BJ (cell line): ENCODE measurements at regions not wholly inside any gene's neighbourhood (a gene's known extent, or its start where the extent isn't known, plus 50 kb on each side); places are given as distances from the start of the nearest gene placed in this dataset.

ENCODE experiments used
- CTCF ChIA-PET: fragments of 350-600 bp; formaldehyde crosslinking; extraction: SDS; loops from one replicate; lab custom pipeline; 2021; ENCODE audit warnings: antibody characterized with exemption, inconsistent platforms; lab: Yijun Ruan, JAX
- POLR2A ChIA-PET: fragments of 300-600 bp; sonication (Branson Sonifier 250); formaldehyde crosslinking; extraction: SDS; loops from one replicate; lab custom pipeline; 2021; ENCODE audit warnings: antibody characterized with exemption; lab: Charles Lee
- DNase-seq: peaks from one replicate; pipeline ENCODE4 v3.0.0-alpha.2; 2011; ENCODE audit warnings: low read depth
- H3K27me3 ChIP-seq: 2 replicates; pipeline ENCODE4 v1.6.0; 2011; ENCODE audit warnings: low read length; ENCODE audit not compliant: control insufficient read depth, insufficient read depth
- H3K36me3 ChIP-seq: 2 replicates; pipeline ENCODE4 v1.5.1; 2011; ENCODE audit warnings: low read length; ENCODE audit not compliant: control insufficient read depth, insufficient read depth
- H3K4me3 ChIP-seq: 2 replicates; pipeline ENCODE4 v1.5.1; 2011; ENCODE audit warnings: low read depth, mild to moderate bottlenecking, control low read depth, low read length
- TF ChIP-seq, protein P1 (sequence below): IDR thresholded peaks from 2 replicates; pipeline ENCODE4 v1.5.1; 2011; ENCODE audit warnings: low read depth, mild to moderate bottlenecking, control low read depth, inconsistent platforms, low read length, moderate library complexity; ENCODE audit not compliant: insufficient read depth

DNA sequence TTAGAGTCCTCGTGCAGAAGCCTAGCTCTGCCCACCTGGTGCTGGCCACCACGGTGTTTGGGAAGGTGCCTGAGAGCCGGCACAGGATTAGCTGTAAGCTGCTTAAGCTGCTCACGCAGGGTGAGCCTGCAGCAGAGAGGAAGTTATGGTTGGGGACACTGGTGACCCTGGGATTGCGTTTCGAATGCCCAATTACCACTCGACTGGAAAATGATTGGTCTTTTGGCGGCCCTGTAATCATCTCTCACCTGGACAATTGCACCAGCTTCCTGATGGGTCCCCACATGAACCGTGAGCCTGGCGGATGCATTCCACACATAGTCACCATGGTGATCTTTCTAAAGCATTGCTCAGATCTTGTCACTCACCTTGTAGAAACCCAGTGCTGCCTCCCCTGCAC is 442.3 kb upstream of the ZMIZ1 start:
- ChIA-PET POLR2A (no interaction called here), CTCF (no interaction called here)
- TF ChIP-seq, protein P1, sequence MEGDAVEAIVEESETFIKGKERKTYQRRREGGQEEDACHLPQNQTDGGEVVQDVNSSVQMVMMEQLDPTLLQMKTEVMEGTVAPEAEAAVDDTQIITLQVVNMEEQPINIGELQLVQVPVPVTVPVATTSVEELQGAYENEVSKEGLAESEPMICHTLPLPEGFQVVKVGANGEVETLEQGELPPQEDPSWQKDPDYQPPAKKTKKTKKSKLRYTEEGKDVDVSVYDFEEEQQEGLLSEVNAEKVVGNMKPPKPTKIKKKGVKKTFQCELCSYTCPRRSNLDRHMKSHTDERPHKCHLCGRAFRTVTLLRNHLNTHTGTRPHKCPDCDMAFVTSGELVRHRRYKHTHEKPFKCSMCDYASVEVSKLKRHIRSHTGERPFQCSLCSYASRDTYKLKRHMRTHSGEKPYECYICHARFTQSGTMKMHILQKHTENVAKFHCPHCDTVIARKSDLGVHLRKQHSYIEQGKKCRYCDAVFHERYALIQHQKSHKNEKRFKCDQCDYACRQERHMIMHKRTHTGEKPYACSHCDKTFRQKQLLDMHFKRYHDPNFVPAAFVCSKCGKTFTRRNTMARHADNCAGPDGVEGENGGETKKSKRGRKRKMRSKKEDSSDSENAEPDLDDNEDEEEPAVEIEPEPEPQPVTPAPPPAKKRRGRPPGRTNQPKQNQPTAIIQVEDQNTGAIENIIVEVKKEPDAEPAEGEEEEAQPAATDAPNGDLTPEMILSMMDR: no peak

DNA sequence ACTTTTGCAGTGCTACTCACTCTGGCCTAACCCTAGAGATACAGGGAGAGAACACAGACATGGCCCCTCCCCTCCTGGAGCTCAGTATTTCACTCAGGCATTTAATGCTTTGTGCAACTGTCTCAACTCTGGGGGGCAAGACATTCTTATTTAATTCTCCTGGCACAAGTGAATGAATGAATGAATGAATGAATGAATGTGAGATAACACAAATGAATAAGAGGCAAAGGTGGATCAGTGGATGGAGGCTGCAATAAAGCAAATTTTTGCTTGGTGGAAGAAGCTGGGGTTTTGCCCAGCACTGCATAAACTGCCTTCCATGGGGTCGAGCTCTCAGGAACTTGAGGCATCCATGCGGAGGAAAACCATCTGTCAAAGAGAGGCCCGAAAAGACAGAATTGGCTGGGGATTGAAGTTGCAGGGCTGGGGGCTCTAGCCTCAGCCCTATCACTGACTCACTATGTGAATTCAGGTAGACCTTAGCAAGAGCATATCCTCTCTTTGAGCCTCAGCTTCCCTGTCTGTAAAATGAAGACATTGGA is 441.4 kb upstream of the ZMIZ1 start:
- POLR2A ChIA-PET: no interaction called here
- no peak overlapping the region for H3K4me3 ChIP-seq
- DNase-seq: no peak
- TF ChIP-seq, protein P1: no peak
- H3K36me3 ChIP-seq: no peaks in the 10 kb centered on the region
- CTCF ChIA-PET: no interaction called here
- peaks cover 10% of the 10 kb centered on the region; the same call in 1 of the 2 replicates for H3K27me3 ChIP-seq

More for the DNA sequence above, 442.3 kb upstream of the ZMIZ1 start:
- peaks cover 10% of the 10 kb centered on the region; the same call in 1 of the 2 replicates for H3K27me3 ChIP-seq
- DNase-seq: no peak
- H3K4me3 ChIP-seq: no peak overlapping the region
- no peaks in the 10 kb centered on the region for H3K36me3 ChIP-seq

DNA sequence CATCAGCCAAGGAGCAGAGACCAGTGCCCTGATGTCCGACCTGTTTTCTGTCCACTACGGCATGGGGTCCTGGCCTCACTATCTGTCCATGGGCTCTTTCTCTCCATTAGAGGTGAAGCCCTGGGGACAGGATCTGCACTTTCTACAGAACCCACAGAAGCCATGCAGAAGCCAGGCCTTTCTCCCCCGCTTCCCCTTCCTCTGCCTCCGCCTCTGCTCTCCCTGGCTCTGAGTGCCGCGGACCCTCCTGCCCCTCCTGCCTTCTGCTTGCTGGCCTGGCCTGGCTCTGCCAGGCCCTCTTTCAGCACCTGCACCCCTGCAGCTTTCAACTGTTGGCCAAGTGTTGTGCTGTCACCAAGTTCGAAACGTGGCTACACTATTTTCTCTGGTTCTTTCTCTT is 439.8 kb upstream of the ZMIZ1 start:
- H3K27me3 ChIP-seq: peaks cover 10% of the 10 kb centered on the region; the same call in 1 of the 2 replicates
- DNase-seq: no peak
- ChIA-PET POLR2A (no interaction called here), CTCF (no interaction called here)
- H3K4me3 ChIP-seq: no peak overlapping the region
- TF ChIP-seq, protein P1: no peak
- no peaks in the 10 kb centered on the region for H3K36me3 ChIP-seq

DNA sequence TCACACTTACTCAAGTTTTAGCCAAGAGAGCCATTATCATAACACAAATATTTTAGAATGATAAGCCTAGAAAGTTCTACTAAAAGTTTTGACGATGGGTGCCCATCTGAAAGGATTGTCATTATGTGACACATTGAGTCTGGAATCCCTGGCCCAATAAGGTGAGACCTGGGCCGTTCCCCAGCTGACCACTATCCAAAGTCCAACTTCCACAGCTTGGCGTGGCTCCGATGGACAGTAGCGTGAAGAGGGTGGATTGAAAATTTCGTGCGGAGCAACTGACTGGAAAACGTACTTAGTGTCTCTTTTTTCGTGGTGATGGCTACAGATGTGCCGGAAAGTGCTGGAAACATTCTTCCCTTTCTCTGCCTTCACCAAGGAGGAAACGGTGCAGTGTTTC is 439.0 kb upstream of the ZMIZ1 start:
- no peak overlapping the region for H3K4me3 ChIP-seq
- H3K36me3 ChIP-seq: no peaks in the 10 kb centered on the region
- TF ChIP-seq, protein P1: no peak
- H3K27me3 ChIP-seq: peaks cover 10% of the 10 kb centered on the region; the same call in 1 of the 2 replicates
- POLR2A ChIA-PET: no interaction called here
- CTCF ChIA-PET: no interaction called here
- no peak for DNase-seq

DNA sequence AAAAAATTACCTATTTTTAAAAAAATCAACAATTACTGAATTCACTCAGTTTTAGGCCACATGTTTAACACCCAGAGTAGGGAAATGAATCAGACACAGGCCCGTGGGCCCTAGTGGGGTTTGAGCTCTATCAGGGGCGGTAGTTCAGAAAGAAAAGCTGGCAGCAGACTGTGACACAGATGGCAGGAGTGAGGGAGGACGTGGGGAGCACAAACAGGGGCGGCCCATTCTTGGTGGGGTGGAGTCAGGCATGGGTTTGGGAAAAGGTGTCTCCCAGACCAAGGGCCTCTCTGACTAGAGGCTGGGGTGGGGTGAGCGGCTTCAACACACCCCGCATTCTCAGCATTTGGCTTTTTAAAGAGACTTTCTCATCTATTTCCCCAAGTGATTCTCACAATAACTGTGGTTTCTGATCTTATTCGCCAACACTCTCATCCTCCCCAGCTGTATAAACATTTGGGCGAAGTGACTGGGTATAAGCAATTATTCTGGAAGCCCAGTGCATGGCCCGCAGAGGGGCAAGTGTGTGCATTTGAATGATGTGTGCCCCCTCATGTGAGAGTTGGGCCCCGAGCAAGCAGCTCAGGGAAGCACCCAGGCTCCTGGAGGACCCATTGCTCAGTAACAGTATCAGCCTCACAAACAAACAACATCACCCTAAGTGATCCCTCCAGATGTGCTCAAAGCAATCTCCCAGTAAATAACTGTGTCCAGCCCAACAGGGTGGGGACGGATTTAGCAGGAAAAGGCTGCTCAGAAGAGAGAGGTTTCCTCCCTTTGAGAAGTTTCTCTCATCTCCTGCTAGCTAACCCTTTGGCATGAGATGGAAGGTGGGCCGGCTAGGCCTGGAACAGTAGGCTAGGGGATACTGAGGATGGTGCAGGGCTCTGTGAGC is 437.6 kb upstream of the ZMIZ1 start:
- no peak overlapping the region for H3K4me3 ChIP-seq
- DNase-seq: no peak
- ChIA-PET POLR2A (no interaction called here), CTCF (no interaction called here)
- no peaks in the 10 kb centered on the region for H3K36me3 ChIP-seq
- TF ChIP-seq, protein P1: no peak
- peaks cover 12% of the 10 kb centered on the region; the same call in 1 of the 2 replicates for H3K27me3 ChIP-seq
